SIG-M5 treated with dmso at 0.1 percent for 504 hours (cell line): ENCODE measurements at regions not wholly inside any gene's neighbourhood (a gene's known extent, or its start where the extent isn't known, plus 50 kb on each side); places are given as distances from the start of the nearest gene placed in this dataset.

Source experiments
- DNase-seq: peaks from one replicate; lab custom pipeline; 2025; ENCODE audit not compliant: unreplicated experiment; lab: John Stamatoyannopoulos, UW

DNA sequence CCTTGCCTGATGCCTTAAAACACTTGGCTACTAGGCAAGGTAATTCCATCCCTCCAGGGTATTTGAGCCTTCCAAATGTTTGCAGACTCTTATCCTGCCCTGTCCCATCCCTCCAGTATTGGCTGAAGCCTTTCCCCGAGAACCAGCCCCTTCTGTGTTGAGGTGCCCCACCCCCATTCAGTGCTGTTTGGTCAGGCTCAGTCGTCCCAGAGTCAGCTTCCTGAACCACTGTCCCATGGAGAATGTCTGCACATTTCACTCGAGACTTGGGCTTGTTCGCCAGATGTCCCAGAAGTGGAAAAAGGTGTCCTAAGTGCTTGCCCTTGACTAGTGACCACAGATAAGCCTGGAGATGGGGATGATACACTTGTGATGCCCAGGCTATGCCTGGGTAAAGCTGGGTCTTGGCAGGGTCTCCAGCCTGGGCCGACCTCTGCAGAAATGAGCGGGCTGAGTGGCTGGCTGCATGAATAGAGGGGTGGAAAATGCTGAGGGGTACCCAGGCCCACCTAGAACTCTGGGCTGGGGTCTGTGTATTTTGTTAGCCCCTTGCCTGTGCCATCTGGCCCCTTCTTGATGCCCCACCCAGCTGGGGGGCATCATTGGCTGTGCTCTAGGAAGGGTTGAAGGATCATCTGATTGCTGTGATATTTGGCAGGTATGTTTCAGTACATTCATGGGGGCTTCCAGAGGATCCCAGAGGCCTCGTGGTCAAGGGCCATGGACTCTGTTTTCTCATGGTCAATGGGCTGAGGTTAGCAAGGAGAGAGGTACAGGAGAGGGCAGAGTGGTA, 178.4 kb downstream of the MACROH2A1 start:
- DNase-seq = no peak

DNA sequence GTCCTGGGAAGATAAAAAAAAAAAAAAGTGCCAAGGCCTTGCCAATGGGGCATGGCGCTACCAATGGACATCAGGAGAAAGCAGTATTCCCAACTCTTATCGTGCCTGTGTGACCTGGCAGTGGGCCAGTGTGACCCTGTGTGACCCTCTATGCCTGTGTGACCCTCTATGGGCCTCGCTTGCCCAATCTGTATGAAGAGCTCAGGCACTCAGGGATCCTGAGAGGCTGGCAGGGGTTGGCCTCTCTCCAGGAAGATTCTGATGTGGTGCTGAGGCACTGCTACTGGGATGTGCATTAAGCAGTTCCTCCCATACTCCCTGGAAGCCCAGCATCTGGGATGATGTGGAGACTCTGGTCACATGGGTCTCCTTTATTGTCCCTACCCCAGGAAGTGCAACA, 179.2 kb downstream of the MACROH2A1 start:
- DNase-seq = no peak

DNA sequence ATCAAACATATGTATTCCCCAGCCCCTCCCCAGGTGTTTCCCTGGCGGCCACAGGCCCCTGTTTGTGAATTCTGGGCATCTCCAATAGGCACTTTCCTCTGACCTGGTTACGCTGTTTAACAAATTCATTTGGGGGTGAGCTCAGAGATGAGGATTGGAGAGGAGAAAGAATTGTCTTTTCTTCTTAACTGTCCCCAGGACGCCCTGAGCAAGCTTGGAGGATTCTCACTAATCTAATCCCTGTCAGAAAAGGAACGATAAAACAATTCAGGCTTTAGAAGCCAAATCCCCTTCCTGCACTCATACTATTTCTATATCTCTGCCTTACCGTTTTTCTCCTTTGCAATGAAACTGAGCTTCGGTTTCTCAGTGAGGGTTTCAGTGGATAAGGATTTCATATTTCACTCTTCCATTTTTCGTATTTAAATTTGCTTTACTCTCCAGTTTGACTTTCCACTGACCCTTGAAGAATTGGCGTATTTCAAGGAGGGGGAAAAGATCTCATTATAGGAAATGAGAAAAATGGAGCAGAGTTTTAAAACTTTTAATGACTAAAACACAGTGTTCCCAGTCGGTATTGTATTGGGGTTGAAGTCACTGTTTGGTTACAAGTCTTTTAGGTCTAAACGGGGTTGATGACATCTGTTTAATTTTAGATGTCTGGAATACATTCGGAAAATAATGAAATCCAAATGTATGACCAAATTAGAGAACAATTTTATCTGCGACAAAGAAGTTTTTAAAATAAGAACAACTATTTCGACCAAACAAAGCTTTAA, 180.1 kb downstream of the MACROH2A1 start:
- DNase-seq = no peak

DNA sequence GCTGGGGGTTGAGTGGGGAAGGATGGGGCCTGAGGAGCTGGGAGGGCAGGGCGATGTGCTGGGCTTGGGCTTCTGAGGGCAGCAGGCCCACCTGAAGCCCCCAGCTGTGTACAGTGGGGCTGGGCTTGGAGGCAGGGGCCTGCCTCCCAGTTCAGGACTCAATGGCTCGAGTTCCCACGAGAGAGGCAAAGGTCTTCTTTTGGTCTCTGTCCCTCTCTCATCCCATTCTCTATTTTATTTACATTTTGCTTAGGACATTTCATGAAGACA, 180.6 kb downstream of the MACROH2A1 start:
- DNase-seq = no peak

DNA sequence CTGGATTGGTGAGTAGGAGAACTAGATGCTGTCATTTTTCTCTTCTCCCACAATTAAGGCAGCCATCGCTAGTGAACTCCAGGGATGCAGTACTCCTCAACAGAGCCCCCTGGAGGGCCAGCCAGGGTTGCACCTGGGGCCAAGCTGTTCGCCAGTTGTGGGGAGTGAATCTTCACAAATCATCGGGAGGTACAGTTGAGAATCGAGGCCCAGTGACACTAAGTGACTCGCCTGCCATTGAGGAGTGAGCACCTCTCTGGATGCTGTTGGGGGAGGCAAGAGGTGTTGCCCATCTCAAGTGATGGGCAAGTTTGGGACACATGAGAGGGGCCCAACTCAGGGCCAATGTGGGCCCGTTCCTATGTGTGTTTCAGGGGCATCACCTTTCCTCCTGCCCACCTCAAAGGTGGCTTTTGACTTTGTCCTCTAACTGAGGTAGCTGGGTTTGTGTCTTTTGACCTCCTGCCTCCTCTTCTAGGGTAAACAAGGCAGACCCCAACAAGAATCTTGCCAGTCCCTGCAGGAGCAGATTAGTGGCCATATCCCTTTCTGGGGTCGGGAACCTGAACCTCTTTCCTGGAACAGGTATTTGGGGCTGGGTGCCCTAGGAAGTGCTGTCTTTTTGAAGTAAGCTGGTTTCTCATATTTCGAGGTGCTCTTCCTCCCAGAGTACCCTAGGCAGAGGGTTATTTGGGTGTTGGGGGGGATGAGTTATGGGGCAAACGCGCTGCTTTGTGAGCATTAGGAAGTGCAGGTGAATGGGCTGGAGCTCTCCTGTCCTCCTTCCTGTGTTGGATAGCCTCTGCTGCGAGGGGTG, 181.2 kb downstream of the MACROH2A1 start:
- DNase-seq = no peak

DNA sequence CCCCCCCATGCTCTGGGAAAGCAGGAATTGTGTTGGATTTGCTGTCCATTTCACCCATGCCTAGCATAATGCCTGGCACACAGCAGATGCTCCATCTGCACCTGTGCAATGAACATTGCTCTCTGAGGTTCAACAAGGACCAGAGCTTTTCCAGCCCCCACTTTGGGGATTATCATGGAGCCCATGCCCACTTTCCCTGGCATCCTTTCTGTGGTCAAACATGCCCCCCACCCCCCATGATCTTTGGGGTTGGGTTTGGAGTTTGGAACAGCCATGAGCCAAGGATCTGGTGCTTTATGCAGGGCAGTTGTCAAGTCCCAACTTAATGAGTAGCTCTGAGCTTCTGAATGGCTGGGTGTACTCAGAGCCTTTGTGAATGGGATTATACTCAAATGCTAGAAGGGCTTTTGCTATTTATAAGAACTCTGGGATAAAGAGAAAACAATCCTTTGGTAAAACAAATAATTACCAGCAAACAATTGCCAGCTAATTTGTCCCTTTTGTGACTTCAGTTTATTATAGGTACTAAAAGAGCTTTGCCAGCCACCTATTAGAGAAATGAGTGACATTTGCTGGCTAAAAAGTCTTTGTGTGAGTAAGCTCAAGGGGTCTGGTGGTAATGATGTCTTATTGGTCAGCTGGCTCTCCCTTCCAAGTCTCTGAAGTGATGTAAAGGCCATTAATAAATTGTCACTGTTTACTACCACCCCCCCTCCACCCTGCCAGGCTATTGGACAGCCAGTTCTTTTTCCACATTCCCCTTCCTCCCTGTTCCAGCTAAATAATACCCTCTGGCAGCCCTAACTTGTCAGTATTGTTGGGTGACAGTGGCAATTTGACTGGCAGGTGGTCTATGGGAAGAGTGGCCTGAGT, 182.3 kb downstream of the MACROH2A1 start:
- DNase-seq = no peak

DNA sequence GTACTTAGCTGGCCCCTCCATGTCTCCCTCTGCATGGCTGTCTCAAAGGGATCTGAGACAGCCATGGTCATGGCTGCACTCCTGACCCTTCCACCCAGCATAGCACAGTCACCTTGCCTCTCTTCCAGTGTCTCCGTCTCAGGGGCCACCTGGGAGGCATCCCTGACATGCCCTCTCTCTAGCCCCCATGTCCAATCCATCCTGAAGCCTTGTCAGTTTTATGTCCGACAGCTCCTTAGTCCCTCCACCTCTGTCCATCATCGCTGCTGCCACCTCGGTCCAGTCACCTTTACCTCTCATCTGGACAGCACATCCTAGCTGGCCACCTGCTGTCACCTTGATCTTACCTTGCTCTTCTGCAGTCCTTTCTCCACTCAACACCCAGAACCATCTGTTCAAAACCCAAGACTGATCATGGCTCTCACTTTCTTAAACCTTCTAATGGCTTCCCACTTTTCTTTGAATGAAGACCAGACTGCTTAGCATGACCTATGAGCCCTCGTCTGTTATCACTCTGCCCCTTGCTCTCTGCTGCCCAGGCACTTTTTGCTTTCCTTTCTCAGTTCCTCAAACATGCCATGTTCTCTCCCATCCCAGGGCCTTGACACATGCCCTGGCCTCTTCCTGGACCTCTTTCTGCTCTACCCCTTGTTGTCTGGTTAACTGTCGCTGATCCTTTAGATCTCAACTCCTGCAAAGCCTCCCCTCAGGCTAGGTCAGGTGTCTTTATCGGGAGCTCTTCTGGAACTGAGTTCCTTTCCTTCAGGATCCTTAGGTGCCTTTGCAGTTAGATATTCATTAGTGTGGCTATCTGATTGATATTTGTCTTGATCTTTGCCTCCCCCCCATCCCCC, 181.8 kb upstream of the PITX1 start:
- no peak for DNase-seq

DNA sequence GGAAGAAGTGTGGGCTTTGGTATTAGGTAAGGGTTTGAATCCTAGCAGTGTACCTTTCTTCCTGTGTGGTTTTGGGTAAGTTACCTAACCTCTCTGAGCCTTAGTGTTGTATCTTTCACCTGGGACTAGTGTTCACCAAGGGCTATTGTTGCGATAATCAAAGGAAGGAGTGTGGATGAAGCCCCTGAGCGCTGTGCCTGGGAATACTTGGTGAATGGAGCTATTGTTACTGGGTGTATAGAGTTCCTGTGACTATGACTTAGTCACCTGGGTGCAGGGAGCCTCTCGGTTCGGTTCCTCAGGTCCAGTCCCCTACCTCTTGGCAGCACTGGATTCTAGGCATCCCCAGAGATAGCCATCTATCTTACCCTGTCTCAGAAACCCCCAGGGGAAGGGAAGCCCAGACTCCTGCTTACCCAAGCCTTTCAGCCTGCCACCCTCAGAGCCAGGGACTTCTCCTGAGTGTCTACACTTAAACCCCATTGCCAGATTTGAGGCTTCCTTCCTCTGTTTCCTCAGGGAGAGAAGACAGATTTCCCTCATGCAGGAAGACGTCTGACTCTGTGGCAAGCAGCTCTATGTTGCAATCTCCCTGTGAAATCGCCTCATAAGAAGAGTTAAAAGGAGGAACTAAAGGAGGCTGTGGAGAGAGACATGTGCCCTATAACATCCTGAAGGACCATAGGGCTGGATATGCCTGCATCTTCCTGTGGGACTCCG, 181.0 kb upstream of the PITX1 start:
- DNase-seq = peak; percentile 91

DNA sequence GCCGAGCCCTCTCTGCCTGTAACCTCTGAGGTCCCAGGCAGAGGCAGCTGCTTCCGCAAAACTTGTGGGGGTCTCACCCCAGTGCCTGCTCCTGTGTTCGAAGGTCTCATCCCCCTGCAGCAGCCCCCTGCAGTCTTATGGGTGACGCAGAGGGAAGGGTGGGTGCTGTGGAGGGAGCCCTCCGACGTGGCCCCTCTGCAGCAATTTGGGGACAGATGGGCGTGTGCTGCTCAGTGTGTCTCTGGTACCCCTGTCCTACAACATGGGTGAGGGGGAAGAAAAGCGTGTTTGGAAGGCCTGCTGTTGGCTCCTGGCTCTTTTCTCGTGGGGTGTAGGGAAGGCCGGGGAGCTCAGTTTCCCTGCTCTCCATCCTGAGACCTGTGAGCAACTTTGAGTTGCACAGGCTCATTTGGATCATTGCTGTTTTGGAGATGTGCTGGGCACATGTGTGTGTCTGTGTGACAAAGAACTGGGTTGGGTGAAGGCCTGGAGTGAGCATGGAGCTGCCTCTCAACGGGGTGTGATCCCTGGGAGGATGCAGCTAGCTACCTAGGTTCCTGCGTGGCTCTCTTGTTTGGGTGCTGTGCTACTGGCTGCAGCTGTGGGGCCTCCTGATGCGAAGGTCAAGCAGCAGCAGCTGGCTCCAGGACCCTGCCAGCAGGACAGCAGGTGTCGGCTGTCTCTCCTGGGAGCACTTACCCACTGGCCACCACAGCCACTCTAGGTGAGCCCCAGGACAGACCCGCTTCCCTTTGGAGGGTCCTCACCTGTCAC, 179.6 kb upstream of the PITX1 start:
- no peak for DNase-seq

DNA sequence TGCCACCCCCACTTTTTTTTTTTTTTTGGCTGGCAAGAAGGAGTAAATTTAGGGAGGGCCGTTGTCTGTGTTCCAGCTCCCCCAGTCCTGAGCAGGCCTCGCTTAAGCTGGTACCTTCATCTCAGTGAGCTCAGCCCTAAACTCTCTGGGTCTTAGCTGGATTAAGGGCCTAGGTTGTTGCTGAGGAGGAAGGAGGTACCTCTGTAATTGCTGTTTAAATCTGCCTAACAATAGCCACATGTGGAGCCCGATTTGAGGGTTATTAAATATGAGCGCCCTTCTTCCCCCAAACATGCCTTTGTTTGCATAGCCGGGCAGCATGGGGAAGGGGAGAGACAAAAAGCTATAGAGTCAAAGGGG, 179.0 kb upstream of the PITX1 start:
- no peak for DNase-seq

DNA sequence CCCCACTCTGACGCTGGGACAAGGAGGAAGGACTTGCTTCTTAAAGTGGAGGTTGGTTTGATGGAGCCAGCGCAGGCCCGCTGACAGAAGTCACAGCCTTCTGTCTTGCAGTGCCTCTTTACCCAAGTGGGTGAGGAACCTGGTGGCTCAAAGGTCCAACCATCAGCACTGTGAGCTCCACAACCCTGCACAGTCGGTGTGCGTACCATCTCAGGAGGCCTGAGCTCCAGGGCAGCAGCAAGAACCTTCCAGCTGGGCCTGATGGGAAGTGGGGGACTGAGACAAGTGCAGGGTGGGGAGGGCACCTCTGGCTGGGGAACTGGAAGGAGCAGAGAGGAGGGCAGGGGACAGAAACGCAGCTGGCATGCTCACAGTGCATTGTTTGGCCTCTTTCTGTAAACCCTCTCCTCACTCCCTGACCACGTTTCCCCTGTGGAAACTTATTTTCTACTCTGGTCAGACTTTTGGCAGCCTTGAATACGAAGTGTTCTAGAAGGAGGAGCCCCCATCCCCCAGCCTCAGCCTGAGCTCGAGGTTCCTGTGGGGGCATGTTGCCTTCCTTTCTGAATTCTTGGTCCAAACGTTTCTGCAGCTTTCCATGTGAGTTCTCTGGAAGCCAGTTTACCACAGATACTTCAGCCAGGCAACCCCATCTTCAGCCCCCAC, 178.5 kb upstream of the PITX1 start:
- DNase-seq = no peak

DNA sequence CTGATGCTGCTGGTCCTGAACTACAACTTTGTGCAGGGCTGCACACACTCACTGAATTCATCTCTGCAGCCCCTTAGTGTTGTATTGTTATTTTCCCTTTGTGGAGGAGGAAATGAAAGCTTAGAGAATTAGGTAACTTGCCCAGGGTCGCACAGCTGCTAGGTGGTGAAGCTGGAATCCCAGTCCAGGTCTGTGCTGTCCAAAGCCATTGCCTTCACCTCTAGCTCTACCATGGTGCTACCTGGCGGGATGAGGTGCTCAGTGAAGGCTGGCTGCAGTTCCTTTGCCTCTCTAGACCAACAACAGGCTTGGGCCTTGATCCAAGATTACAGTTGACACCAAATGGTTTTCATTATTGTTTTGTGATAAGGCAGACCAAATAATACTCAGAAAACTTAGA, 177.8 kb upstream of the PITX1 start:
- no peak for DNase-seq

DNA sequence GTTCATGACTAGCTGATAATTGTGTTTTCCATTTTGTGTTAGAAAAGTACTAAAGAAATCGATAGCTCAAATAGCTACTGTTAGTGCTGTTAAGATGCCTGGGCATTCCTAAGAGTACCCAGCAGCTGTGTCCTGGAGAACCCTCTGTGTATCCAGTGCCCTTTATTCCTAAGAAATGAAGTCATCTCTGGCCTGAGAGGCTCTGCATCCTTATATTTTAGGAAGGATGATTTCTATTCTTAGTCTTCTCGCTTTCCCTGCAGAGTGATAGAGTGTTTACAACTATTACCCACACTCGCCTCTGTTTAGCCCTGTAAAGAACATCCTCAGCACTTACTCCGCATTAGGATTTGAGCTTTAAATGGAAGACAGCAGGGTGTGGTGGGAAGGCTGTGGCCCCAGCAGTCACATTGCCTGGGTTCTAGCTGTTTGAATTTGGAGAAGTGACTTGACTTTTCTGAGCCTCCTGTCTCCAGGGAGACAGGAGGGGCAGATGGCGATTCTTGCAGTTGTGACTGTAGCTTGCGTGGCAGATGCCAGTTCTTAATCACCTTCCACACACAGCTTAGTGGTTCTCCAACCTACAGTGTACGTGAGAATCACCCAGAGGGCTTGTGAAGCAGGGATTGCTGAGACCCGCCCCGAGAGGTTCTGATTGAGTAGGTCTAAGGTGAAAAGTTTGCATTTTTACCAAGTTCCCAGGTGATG, 177.2 kb upstream of the PITX1 start:
- DNase-seq = no peak

DNA sequence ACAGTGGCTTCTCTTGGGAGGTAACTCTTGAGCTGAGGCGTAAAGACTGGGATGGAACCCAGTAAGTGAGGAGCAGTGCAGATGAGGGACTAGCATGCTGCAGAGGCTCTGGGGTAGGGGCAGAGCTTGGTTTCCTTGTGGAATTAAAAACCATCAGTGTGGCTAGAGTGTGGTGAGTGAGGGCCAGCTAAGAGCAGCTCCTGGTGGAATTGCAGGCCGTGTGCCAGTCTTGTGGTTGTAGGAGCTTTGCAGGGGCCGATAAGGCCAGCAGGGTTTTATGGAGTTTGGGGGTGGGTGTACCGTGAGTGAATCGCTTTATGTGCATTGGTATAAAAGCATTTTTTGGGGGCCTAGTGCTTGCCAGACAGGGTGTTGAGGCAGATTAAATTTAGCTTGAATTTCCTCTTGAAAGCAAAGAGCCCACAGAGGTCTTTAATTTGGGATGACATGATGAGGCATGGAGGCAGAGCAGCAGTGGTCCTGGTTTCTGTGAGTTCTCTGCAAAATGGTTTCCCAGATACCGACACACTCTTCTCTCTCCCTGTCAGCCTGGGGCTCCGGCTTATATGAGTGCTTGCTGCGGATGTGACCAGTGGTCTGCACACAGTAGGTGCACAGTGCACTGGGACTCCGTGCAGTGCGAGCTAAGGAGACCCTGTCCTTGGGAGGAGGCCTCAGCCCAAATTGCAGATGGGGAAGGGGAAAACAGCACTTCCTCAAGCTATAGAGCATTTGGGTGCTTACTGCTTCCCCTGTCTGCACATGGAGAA, 176.4 kb upstream of the PITX1 start:
- DNase-seq = no peak

DNA sequence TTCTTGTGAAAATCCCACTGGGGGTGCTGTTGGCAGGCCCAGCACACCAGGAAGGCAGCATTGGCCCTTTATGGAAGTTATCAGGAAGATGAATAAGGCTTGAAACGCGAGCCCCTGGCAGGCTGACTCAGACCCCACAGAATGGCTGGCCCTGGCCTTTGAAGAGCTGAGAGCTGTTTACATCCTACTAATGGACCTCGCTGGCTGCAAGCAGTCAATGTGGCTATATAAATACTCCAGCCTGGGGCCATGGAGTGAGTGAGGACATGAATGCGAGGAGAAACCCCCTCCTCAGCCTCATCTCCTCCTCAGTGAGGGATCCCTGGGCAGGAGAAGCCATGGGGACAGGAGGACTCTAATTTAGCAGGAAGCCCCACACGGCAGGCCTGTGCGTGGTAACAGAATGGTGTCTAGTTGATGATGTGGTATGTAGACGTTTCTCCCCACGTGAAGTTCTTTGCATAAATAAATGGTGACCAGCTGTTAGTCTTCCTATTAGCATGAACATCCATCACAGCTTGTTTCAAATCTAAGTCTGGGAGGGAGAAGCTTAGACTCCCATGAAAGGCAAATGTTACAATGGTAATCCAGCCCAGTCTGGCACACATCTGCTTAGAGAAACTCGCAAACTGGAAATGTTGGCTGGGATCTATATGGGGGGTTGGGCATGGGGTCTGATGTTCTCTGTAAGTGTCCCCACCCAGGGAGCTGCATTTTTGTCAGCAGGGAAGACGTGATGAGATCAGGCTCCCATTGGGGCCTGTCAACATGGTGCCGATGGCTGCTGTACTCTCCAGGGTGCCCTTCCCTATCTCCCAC, 175.1 kb upstream of the PITX1 start:
- DNase-seq = no peak

DNA sequence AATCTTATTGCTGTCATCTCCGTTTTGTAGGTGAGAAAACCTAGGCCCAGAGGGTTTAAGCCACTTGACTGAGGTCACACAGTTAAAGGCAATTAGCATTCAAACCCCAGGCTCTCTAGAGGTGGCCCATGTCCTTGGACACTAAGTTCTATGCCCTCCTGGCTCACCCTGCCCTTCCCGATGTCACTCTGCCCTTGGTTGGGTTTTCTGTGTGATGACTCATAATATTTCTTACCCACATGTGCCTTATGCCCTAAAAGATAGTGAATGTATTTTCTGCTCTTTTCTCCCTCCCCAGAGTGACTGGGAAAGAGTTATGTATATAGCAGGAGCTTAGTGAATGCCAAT, 174.5 kb upstream of the PITX1 start:
- no peak for DNase-seq
